ENCODE measurements at regions not wholly inside any gene's neighbourhood (a gene's known extent, or its start where the extent isn't known, plus 50 kb on each side); places are given as distances from the start of the nearest gene placed in this dataset.

DNA sequence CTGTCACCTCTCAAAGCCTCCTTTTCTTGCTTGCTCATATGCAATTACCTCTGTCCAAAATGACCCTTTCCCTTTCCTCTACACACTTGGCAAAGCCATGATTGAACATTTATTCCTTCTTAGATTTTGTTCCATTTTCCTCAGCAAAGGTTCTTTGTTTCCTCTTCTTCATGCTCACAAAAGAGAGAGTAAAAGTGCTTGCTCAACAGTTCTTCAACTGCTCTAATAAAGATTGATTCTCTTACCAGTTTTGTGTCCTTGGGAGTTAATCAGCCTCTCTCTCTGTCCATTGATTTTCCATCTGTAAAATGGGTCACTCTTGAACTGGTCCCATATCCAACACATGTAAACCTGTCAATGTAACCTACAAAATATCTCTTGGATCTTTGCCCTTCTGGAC lies 186.4 kb downstream of the WNT5A start:
- DNase-seq (ENCODE audit: low read depth) = no peak
- TF ChIP-seq, protein P1, sequence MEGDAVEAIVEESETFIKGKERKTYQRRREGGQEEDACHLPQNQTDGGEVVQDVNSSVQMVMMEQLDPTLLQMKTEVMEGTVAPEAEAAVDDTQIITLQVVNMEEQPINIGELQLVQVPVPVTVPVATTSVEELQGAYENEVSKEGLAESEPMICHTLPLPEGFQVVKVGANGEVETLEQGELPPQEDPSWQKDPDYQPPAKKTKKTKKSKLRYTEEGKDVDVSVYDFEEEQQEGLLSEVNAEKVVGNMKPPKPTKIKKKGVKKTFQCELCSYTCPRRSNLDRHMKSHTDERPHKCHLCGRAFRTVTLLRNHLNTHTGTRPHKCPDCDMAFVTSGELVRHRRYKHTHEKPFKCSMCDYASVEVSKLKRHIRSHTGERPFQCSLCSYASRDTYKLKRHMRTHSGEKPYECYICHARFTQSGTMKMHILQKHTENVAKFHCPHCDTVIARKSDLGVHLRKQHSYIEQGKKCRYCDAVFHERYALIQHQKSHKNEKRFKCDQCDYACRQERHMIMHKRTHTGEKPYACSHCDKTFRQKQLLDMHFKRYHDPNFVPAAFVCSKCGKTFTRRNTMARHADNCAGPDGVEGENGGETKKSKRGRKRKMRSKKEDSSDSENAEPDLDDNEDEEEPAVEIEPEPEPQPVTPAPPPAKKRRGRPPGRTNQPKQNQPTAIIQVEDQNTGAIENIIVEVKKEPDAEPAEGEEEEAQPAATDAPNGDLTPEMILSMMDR (IDR thresholded peaks at IDR 0.05; ENCODE audit: low read depth, low read length, missing control alignments) = no peak
- no peak overlapping the region for H3K4me3 ChIP-seq (ENCODE audit: low read depth, low read length)

DNA sequence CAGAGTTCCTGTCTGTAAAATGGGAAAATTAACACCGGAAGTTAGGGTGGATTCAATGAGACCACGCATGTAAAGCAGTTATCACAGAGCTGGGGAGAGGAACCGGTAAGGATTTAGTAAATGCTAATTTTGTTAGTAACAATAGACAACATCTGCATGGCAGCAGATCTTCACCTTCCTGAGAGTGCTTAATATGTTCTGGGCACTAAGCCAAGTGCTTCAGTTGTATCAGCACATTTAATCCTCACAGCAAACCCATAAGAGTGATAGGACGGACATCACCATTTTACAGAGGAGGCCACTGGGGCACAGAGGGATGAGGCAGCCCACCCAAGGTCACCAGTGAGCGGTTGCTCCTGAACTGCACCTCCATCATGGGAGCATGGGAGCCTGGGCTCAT lies 189.4 kb downstream of the WNT5A start:
- no peak overlapping the region for H3K4me3 ChIP-seq (ENCODE audit: low read depth, low read length)
- no peak for DNase-seq (ENCODE audit: low read depth)
- TF ChIP-seq, protein P1 (IDR thresholded peaks at IDR 0.05; ENCODE audit: low read depth, low read length, missing control alignments) = no peak

DNA sequence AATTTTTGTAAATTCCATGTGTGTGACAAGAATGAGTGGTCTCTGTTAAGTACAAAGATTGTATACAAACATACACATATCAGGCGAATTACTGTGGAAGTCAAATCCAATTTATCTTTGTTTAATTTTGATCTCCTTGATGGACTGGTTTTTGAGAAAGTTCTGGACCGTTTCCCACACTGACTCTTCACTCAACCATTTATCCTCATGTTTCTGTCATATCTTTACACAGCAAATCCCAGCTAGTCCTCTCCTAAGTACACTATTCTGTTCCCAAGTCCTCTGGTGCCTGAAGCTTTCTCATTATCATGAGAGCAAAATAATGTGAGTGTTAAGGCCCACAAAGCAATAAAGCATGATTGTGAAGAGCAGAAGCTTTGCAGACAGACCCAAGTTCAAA lies 189.9 kb downstream of the WNT5A start:
- no peak overlapping the region for H3K4me3 ChIP-seq (ENCODE audit: low read depth, low read length)
- no peak for DNase-seq (ENCODE audit: low read depth)
- TF ChIP-seq, protein P1 (IDR thresholded peaks at IDR 0.05; ENCODE audit: low read depth, low read length, missing control alignments) = no peak

DNA sequence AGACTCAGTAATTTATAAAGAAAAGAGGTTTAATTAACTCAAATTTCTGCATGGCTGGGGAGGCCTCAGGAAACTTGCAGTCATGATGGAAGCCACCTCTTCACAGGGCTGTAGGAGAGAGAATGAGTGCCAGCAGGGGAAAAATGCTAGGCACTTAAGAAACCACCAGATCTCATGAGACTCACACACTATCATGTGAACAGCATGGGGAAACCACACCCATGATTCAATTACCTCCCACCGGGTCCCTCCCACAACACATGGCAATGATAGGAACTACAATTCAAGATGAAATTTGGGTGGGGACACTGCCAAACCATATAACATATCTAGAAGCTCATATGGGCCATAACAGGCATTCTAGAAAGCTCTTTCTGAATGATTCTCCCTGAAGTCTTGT lies 190.3 kb downstream of the WNT5A start:
- H3K4me3 ChIP-seq (ENCODE audit: low read depth, low read length) = no peak overlapping the region
- no peak for DNase-seq (ENCODE audit: low read depth)
- TF ChIP-seq, protein P1 (IDR thresholded peaks at IDR 0.05; ENCODE audit: low read depth, low read length, missing control alignments) = no peak

DNA sequence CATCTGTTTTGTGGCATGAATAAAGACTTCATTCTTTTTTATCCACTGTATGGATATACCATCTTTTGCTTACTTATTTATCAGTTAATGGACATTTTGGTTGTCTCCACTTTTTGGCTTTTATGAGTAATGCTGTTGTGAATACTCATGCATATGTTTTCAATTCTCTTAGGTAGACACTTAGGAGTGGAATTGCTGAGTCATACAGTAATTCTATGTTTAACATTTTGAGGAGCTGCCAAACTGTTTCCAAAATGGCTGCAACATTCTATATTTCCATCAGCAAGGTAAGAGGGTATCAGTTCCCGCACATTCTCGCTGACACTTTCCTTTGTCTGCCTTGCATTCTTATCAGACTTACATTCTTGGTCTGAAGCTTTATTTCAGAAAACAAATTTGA lies 191.1 kb downstream of the WNT5A start:
- H3K4me3 ChIP-seq (ENCODE audit: low read depth, low read length) = no peak overlapping the region
- no peak for DNase-seq (ENCODE audit: low read depth)
- TF ChIP-seq, protein P1 (IDR thresholded peaks at IDR 0.05; ENCODE audit: low read depth, low read length, missing control alignments) = no peak

DNA sequence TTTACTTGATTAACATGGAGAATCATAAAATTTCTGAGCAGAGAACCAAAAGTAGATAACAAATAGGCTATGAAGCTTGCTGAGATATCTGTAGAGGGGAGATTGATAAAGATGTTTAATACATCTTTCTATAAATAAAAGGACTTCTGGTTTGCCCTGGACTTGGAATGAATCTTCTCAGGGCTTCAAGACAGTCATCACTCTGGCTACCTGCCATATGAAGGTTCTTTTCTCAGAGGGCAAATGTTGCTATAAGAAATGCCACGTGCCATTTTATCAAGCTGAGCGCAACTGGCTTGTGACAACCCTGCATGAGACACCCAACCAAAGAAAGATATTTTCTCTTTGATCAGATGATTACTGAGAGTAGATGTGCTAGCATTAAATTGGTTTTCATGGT lies 192.5 kb downstream of the WNT5A start:
- DNase-seq (ENCODE audit: low read depth) = no peak
- TF ChIP-seq, protein P1 (IDR thresholded peaks at IDR 0.05; ENCODE audit: low read depth, low read length, missing control alignments) = no peak
- H3K4me3 ChIP-seq (ENCODE audit: low read depth, low read length) = no peak overlapping the region

DNA sequence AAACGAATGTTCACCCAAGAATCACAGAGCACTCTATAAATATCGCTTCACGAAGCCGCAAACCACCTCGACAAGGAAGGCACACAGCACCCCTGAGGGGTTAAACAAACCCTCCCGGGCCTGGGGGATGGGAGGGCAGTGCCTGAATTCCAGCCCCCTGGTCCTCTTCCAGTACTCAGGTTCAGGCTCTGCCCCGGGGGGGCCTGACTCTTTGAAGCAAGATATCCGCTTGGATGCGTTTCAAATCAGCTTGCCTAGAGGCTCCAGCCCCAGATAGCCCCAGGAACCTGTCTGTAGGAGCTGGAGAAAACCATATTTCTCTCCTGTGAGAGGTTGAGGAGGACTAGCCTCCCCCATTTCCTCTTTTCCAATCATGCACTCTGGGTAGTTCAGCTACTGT lies 194.7 kb downstream of the WNT5A start:
- no peak for DNase-seq (ENCODE audit: low read depth)
- TF ChIP-seq, protein P1 (IDR thresholded peaks at IDR 0.05; ENCODE audit: low read depth, low read length, missing control alignments) = no peak
- no peak overlapping the region for H3K4me3 ChIP-seq (ENCODE audit: low read depth, low read length)

Data from GM12864 (cell line).